HEK293T (cell line): ENCODE measurements at regions not wholly inside any gene's neighbourhood (a gene's known extent, or its start where the extent isn't known, plus 50 kb on each side); places are given as distances from the start of the nearest gene placed in this dataset.

ENCODE experiments used
- FOXK2 ChIP-seq: fragments of 450-650 bp; IDR thresholded peaks from 2 replicates; pipeline ENCODE4 v1.6.1; 2016; ENCODE audit warnings: mild to moderate bottlenecking
- FOXM1 ChIP-seq: fragments of 450-650 bp; IDR thresholded peaks from 2 replicates; pipeline ENCODE4 v1.6.1; 2017; ENCODE audit warnings: mild to moderate bottlenecking, borderline replicate concordance
- HDGF ChIP-seq: fragments of 450-650 bp; IDR thresholded peaks from 2 replicates; pipeline ENCODE4 v1.6.1; 2017; ENCODE audit warnings: antibody characterized with exemption, borderline replicate concordance
- SP1 ChIP-seq: fragments of 450-650 bp; IDR thresholded peaks from 2 replicates; pipeline ENCODE4 v1.6.1; 2017
- SUZ12 ChIP-seq: fragments of 450-650 bp; IDR thresholded peaks from 2 replicates; pipeline ENCODE4 v1.6.1; 2016; ENCODE audit warnings: mild to moderate bottlenecking

- TF ChIP-seq FOXK2, result no peak
- TF ChIP-seq SP1, result no peak
- no peak for TF ChIP-seq FOXM1
- no peak for TF ChIP-seq SUZ12
- no peak for TF ChIP-seq HDGF
Measured at GRCh38 chr2:118272391-118272790, 184.1 kb downstream of the INSIG2 start.
